ENCODE measurements at regions not wholly inside any gene's neighbourhood (a gene's known extent, or its start where the extent isn't known, plus 50 kb on each side); places are given as distances from the start of the nearest gene placed in this dataset.

GRCh38 chr3:102026656-102027055 is 177.3 kb downstream of the NFKBIZ start:
- Histone ChIP-seq H3K79me2 (ENCODE audit: insufficient read depth) (no peaks in the 10 kb centered on the region), H3K9me2 (no peaks in the 10 kb centered on the region), H3K9me3 (0 out of 2 replicates have a peak, but pooled peaks cover 7% of the 10 kb centered on the region), H3K27ac (ENCODE audit: low read depth in 2 of 2, low read length in 1 of 2) (peak overlapping the region in 1 of 2 experiments; percentile 72; a peak in 3 of 4 replicates), H3K4me3 (ENCODE audit: low read depth in 2 of 2, low read length in 1 of 2) (no peak overlapping the region), H3K27me3 (ENCODE audit: insufficient read depth) (no peaks in the 10 kb centered on the region), H3K4me2 (no peak overlapping the region), H3K36me3 (replicated peaks in 1 of 2; ENCODE audit: control insufficient read depth in 1 of 2, insufficient read depth in 2 of 2, low read length in 1 of 2) (peaks cover 0 to 3% of the 10 kb centered on the region in 2 experiments), H3F3A (replicated peaks; ENCODE audit: insufficient read depth) (peaks cover 5% of the 10 kb centered on the region), H3K4me1 (ENCODE audit: control insufficient read depth in 1 of 2, insufficient read depth in 2 of 2, low read depth in 1 of 2, low read length in 1 of 2) (no peaks in the 10 kb centered on the region), H2AFZ (ENCODE audit: low read depth) (no peak overlapping the region), H4K20me1 (ENCODE audit: insufficient read depth) (no peaks in the 10 kb centered on the region), H3K9ac (no peak overlapping the region)
- 71% methylated on average over 4 of the region's 4 CpGs for WGBS (ENCODE audit: low lambda C conversion rate)
- POLR2A ChIA-PET, result no interaction called here
- DNase-seq, result no peak
- TF ChIP-seq EP300 (IDR thresholded peaks at IDR 0.05; ENCODE audit: borderline replicate concordance in 1 of 2, low read depth in 1 of 2, low read length in 1 of 2) (no peak), SMC3 (IDR thresholded peaks at IDR 0.05; ENCODE audit: low read depth, low read length) (no peak), RXRA (IDR thresholded peaks at IDR 0.05; ENCODE audit: borderline replicate concordance, low read depth) (no peak), USF1 (IDR thresholded peaks at IDR 0.05; ENCODE audit: borderline replicate concordance, low read depth) (no peak), MXI1 (IDR thresholded peaks at IDR 0.05; ENCODE audit: low read depth, low read length) (no peak), TCF12 (IDR thresholded peaks at IDR 0.05) (no peak), EZH2phosphoT487 (IDR thresholded peaks at IDR 0.05; ENCODE audit: borderline replicate concordance, low read depth) (no peak), FOXM1 (IDR thresholded peaks at IDR 0.05; ENCODE audit: low read depth) (no peak), CHD2 (IDR thresholded peaks at IDR 0.05; ENCODE audit: low read length, partially characterized antibody) (no peak), RFX5 (IDR thresholded peaks at IDR 0.05; ENCODE audit: low read length) (no peak), ZBTB33 (IDR thresholded peaks at IDR 0.05; ENCODE audit: borderline replicate concordance, low read depth) (no peak), FOXJ3 (CRISPR knock-in tag; IDR thresholded peaks at IDR 0.05) (no peak), USF2 (IDR thresholded peaks at IDR 0.05; ENCODE audit: borderline replicate concordance, low read depth, low read length) (no peak), TAF1 (IDR thresholded peaks at IDR 0.05; ENCODE audit: borderline replicate concordance, low read depth, low read length) (no peak), YY1 (IDR thresholded peaks at IDR 0.05; ENCODE audit: low read depth) (no peak), CTCF (IDR thresholded peaks at IDR 0.05) (no peak), JUND (IDR thresholded peaks at IDR 0.05) (no peak), IRF3 (IDR thresholded peaks at IDR 0.05; ENCODE audit: low read depth, low read length) (no peak)
- CTCF ChIA-PET, result no interaction called here
